NB4 (cell line): ENCODE measurements at regions not wholly inside any gene's neighbourhood (a gene's known extent, or its start where the extent isn't known, plus 50 kb on each side); places are given as distances from the start of the nearest gene placed in this dataset.

Experiments used
- CTCF ChIP-seq: IDR thresholded peaks from one replicate; pipeline ENCODE4 v1.5.1; 2012; ENCODE audit warnings: low read depth, low read length
- POLR2A ChIP-seq: IDR thresholded peaks from 2 replicates; pipeline ENCODE4 v1.6.1; 2011; ENCODE audit warnings: mild to moderate bottlenecking; ENCODE audit not compliant: insufficient read length; ENCODE audit errors: extremely low read depth

GRCh38 chr2:215613888-215614287 lies 178.0 kb upstream of the FN1 start:
- TF ChIP-seq CTCF (no peak), POLR2A (no peak)
